ENCODE measurements at regions not wholly inside any gene's neighbourhood (a gene's known extent, or its start where the extent isn't known, plus 50 kb on each side); places are given as distances from the start of the nearest gene placed in this dataset.
"Not testable (repeated sequence)": the region's sequence is repeated elsewhere in the genome, so short reads cannot be mapped to it uniquely, and the experiment has no call there.

- no peak for TF ChIP-seq CTCF (IDR thresholded peaks at IDR 0.05; ENCODE audit: insufficient read depth, low read length)
- H3K4me3 ChIP-seq (ENCODE audit: low read depth, low read length) = no peak overlapping the region
- no peak for DNase-seq (ENCODE audit: low read depth)
Observed at GRCh38 chr4:148542922-148543623, 100.9 kb upstream of the NR3C2 start.

GRCh38 chr4:148540622-148541326, 98.6 kb upstream of the NR3C2 start:
- no peak for DNase-seq (ENCODE audit: low read depth)
- TF ChIP-seq CTCF (IDR thresholded peaks at IDR 0.05; ENCODE audit: insufficient read depth, low read length) = no peak
- H3K4me3 ChIP-seq (ENCODE audit: low read depth, low read length) = no peak overlapping the region

GRCh38 chr4:148539387-148539786, 97.2 kb upstream of the NR3C2 start:
- no peak for TF ChIP-seq CTCF (IDR thresholded peaks at IDR 0.05; ENCODE audit: insufficient read depth, low read length)
- no peak for DNase-seq (ENCODE audit: low read depth)

GRCh38 chr4:148533851-148534250, 91.6 kb upstream of the NR3C2 start:
- DNase-seq (ENCODE audit: low read depth); H3K4me3 ChIP-seq (ENCODE audit: low read depth, low read length): not testable (repeated sequence)

More at GRCh38 chr4:148539387-148539786, 97.2 kb upstream of the NR3C2 start:
- no peak overlapping the region for H3K4me3 ChIP-seq (ENCODE audit: low read depth, low read length)

- no peak for TF ChIP-seq CTCF (IDR thresholded peaks at IDR 0.05; ENCODE audit: insufficient read depth, low read length)
- DNase-seq (ENCODE audit: low read depth) = no peak
- no peak overlapping the region for H3K4me3 ChIP-seq (ENCODE audit: low read depth, low read length)
Observed at GRCh38 chr4:148530114-148530513, 87.9 kb upstream of the NR3C2 start.

- no peak for DNase-seq (ENCODE audit: low read depth)
- no peak overlapping the region for H3K4me3 ChIP-seq (ENCODE audit: low read depth, low read length)
- TF ChIP-seq CTCF (IDR thresholded peaks at IDR 0.05; ENCODE audit: insufficient read depth, low read length) = no peak
Observed at GRCh38 chr4:148527571-148527970, 85.4 kb upstream of the NR3C2 start.

GRCh38 chr4:148522995-148523394, 80.8 kb upstream of the NR3C2 start:
- DNase-seq (ENCODE audit: low read depth) = no peak
- no peak overlapping the region for H3K4me3 ChIP-seq (ENCODE audit: low read depth, low read length)
- no peak for TF ChIP-seq CTCF (IDR thresholded peaks at IDR 0.05; ENCODE audit: insufficient read depth, low read length)

Measured in fibroblast of the aortic adventitia (primary cell).